ENCODE measurements at regions not wholly inside any gene's neighbourhood (a gene's known extent, or its start where the extent isn't known, plus 50 kb on each side); places are given as distances from the start of the nearest gene placed in this dataset.

DNA sequence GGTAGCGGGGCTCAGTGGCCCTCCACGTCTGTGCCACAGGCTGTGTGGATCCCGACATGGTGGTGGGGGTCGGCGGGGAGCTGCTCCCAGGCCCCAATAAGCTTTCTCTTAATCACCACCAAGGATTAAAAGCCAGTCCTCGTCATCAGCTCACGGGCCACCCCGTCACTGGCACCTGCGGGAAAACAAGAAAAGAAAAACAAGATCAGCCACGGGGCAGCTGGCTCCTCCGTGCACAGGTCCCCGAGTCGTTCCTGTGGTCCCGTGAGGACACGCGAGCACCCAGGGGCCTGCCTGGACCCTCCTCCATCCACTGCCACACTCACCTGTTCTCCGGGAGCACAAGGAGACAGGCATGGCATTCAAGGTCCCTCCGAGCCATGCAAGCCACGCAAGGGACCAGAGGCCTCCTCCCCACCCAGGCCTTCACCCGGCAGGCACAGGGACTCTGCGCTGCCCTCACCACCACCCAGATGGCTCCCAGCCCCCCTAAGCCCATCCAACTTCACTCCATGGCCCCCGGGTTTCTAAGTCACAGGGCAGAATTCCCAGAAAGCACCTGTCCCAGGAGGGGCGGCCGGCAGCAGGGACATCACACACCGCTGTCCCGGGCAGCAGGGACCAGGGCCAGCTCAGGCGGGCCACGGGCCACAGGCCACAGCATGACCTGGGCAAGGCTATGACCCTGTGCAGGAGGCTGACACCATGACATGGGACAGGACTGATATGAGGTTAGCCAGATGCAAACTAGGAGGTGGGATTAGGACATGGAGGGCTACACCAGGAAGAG lies 72.0 kb downstream of the NCOR2 start:
- Histone ChIP-seq H3K4me3 (ENCODE audit: low read length) (no peak overlapping the region), H3K9ac (ENCODE audit: low read length) (no peak overlapping the region)

DNA sequence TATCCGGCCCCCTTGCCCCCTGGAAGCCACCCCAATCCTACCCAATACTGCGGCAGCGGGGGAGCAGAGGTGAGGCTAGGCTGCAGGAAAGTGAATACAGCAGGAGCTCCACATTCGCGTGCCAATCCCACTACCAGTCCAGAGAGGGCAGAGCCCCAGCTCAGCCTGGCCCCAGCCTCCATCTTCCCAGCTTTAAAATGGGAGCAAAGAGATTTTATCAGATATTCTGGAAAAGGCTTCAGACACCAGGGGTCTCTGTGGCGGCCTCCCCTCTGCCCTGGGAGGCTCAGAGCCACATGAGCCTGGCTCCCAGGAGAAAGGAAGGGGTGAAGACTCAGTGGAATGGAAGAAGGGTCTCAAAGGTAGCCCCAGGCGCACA lies 72.7 kb downstream of the NCOR2 start:
- Histone ChIP-seq H3K4me2 (ENCODE audit: low read length) (peak overlapping the region; percentile 67; the same call in 1 of the 2 replicates), H3K27me3 (ENCODE audit: low read depth, low read length) (no peaks in the 10 kb centered on the region), H3K9me3 (ENCODE audit: insufficient read depth, low read length) (no peaks in the 10 kb centered on the region), H3K4me1 (ENCODE audit: low read length) (peaks cover 24% of the 10 kb centered on the region), H3K36me3 (replicated peaks; ENCODE audit: low read depth, low read length) (peaks cover 30% of the 10 kb centered on the region), H2AFZ (ENCODE audit: low read depth, low read length) (no peak overlapping the region), H3K27ac (ENCODE audit: low read length) (no peak overlapping the region), H3K79me2 (ENCODE audit: low read length) (peaks cover 85% of the 10 kb centered on the region), H3K9ac (ENCODE audit: low read length) (0 out of 2 replicates have a peak overlapping the region, but pooled peaks have one; percentile 21), H3K4me3 (ENCODE audit: low read length) (no peak overlapping the region), H4K20me1 (ENCODE audit: insufficient read depth, low read length) (peaks cover 99% of the 10 kb centered on the region)
- TF ChIP-seq, protein P1, sequence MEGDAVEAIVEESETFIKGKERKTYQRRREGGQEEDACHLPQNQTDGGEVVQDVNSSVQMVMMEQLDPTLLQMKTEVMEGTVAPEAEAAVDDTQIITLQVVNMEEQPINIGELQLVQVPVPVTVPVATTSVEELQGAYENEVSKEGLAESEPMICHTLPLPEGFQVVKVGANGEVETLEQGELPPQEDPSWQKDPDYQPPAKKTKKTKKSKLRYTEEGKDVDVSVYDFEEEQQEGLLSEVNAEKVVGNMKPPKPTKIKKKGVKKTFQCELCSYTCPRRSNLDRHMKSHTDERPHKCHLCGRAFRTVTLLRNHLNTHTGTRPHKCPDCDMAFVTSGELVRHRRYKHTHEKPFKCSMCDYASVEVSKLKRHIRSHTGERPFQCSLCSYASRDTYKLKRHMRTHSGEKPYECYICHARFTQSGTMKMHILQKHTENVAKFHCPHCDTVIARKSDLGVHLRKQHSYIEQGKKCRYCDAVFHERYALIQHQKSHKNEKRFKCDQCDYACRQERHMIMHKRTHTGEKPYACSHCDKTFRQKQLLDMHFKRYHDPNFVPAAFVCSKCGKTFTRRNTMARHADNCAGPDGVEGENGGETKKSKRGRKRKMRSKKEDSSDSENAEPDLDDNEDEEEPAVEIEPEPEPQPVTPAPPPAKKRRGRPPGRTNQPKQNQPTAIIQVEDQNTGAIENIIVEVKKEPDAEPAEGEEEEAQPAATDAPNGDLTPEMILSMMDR (IDR thresholded peaks at IDR 0.05; ENCODE audit: low read depth, low read length), result no peak
- TF ChIP-seq EZH2phosphoT487 (IDR thresholded peaks at IDR 0.05; ENCODE audit: low read depth), result no peak

More for the DNA sequence above, 72.0 kb downstream of the NCOR2 start:
- peaks cover 24% of the 10 kb centered on the region for H3K4me1 ChIP-seq (ENCODE audit: low read length)
- H3K4me2 ChIP-seq (ENCODE audit: low read length), result no peak overlapping the region
- TF ChIP-seq, protein P1 (IDR thresholded peaks at IDR 0.05; ENCODE audit: low read depth, low read length), result no peak
- TF ChIP-seq EZH2phosphoT487 (IDR thresholded peaks at IDR 0.05; ENCODE audit: low read depth), result no peak
- peaks cover 30% of the 10 kb centered on the region for H3K36me3 ChIP-seq (replicated peaks; ENCODE audit: low read depth, low read length)
- no peaks in the 10 kb centered on the region for H3K27me3 ChIP-seq (ENCODE audit: low read depth, low read length)
- H3K9me3 ChIP-seq (ENCODE audit: insufficient read depth, low read length), result no peaks in the 10 kb centered on the region
- H4K20me1 ChIP-seq (ENCODE audit: insufficient read depth, low read length), result peaks cover 99% of the 10 kb centered on the region
- peaks cover 87% of the 10 kb centered on the region for H3K79me2 ChIP-seq (ENCODE audit: low read length)
- H2AFZ ChIP-seq (ENCODE audit: low read depth, low read length), result no peak overlapping the region
- no peak overlapping the region for H3K27ac ChIP-seq (ENCODE audit: low read length)

DNA sequence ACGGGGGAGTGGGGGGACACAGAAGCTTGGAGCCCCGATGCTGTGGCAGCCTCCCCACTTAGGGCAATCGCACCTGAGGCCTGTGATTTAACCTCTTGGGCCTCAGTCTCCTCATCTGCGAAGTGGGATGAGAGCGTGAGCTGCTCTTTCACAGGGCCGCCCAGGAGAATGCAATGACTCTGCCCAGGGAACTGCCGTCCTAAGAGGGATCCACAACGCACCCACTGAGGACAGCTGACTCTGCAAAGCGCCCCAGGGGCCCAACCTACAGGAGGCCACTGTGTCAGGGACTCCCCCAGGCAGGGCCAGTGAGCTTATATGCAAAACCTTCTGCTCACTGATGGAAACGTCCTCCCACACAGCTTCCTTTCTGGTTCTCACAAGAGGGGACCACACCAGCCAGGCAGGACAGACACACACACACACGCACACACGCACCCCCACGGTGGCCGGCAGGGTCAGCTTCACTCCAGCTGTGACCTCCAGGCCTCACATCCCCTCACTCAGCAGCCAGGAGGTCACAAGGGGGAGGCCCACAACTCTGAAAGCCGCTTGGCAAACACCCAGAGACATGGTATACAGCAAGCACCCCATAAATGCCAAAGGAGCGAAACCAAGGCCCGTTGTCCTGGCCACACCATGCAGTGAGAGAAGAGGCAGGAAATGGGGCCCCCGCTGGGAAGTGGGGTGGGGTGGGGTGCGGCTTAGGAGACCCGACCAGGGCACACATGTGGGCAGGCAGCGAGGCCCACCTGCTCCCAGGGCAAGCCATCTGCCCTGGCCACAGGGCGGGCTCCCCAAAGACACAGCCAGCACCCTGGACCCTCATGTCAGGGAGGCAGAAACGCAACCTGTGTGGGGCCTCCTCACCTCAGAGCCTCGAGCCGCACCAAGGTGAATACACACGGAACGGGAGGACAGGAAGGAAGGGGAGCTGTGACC lies 73.3 kb downstream of the NCOR2 start:
- Histone ChIP-seq H3K36me3 (replicated peaks; ENCODE audit: low read depth, low read length) (peaks cover 30% of the 10 kb centered on the region), H3K4me3 (ENCODE audit: low read length) (peak overlapping the region; percentile 33; the same call in 1 of the 2 replicates), H3K4me1 (ENCODE audit: low read length) (peaks cover 29% of the 10 kb centered on the region), H3K27me3 (ENCODE audit: low read depth, low read length) (no peaks in the 10 kb centered on the region), H3K9me3 (ENCODE audit: insufficient read depth, low read length) (no peaks in the 10 kb centered on the region), H4K20me1 (ENCODE audit: insufficient read depth, low read length) (peaks cover 98% of the 10 kb centered on the region), H3K79me2 (ENCODE audit: low read length) (peaks cover 84% of the 10 kb centered on the region), H3K4me2 (ENCODE audit: low read length) (peak overlapping the region; percentile 67), H2AFZ (ENCODE audit: low read depth, low read length) (no peak overlapping the region), H3K27ac (ENCODE audit: low read length) (peak overlapping the region; percentile 13; the same call in 1 of the 2 replicates), H3K9ac (ENCODE audit: low read length) (peak overlapping the region; percentile 21; the same call in 1 of the 2 replicates)
- TF ChIP-seq, protein P1 (IDR thresholded peaks at IDR 0.05; ENCODE audit: low read depth, low read length), result no peak
- no peak for TF ChIP-seq EZH2phosphoT487 (IDR thresholded peaks at IDR 0.05; ENCODE audit: low read depth)

Data from OCI-LY3 (cell line).